NCI-H2227 (cell line): ENCODE measurements at regions not wholly inside any gene's neighbourhood (a gene's known extent, or its start where the extent isn't known, plus 50 kb on each side); places are given as distances from the start of the nearest gene placed in this dataset.
"Not testable (repeated sequence)": the region's sequence is repeated elsewhere in the genome, so short reads cannot be mapped to it uniquely, and the experiment has no call there.

ENCODE experiments used
- DNase-seq: peaks from one replicate; lab custom pipeline; 2025; ENCODE audit not compliant: unreplicated experiment; lab: John Stamatoyannopoulos, UW

DNA sequence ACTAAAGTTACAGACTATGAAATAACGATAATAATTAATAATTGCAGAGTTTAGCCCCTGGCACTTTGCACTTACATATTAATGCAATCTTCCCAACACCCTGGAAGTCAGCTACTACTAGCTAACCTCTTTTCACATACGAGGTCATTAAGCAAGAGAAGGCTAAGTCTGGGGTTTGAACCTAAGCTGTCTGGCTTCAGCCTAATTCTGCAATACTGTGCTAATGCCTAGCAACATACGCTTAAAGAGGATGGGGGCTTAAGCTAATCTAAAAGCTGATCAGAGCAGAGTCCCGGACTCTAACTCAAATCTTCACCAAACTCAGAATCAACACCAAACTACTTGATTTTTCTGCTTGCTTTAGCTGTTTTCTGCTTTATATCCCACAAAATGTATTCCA lies 168.7 kb upstream of the GNAI1 start:
- no peak for DNase-seq

DNA sequence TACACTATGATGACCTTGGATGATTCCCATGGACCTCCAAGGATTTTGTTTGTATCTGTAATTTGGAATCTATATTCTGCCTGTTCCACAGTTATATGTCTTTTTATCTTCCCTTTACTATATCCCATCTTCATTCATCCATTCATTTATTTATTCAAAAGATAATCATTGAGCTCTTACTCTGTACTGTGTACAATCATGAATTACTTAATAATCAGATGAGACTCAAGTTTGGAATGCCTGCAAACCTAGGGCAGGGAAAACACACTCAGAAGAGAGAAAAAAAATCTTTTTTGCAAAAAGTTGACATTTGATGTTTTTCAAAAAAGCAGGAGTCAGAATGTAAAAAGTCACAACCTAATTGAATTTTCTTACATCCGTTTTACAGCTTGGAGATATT lies 170.2 kb upstream of the GNAI1 start:
- DNase-seq = no peak

DNA sequence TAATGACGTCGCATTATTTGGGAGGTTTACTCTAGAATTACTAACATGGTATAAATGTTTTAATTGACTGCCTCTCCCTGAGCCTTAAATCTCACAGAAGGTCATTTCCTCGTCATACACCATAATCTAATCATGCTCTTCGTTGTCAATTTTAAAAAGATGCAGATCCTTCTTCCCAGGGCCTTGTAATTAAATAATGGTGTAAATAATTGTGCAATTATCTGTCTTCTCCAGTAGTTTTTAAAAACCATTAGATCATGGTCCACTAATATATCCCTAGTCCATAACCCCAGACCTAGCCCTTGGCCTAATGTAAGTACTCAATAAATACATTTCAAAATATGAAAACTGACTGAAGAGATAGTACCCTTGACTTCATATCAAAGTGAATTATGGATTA lies 181.5 kb upstream of the GNAI1 start:
- no peak for DNase-seq

DNA sequence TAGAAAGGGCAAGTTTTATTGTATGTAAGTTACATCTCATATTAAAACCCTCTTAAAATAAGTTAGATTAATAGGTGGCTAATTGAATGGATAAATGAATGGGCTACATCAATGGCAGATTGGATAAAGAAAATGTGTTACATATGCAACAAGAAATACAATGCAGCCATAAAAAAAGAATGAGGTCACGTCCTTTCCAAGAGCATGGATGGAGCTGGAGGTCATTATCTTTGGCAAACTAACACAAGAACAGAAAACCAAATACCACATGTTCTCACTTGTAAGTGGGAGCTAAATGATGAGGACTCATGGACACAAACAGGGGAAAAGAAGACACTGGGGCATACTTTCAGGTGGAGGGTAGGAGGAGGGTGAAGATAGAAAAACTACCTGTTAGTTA lies 182.2 kb upstream of the GNAI1 start:
- no peak for DNase-seq

DNA sequence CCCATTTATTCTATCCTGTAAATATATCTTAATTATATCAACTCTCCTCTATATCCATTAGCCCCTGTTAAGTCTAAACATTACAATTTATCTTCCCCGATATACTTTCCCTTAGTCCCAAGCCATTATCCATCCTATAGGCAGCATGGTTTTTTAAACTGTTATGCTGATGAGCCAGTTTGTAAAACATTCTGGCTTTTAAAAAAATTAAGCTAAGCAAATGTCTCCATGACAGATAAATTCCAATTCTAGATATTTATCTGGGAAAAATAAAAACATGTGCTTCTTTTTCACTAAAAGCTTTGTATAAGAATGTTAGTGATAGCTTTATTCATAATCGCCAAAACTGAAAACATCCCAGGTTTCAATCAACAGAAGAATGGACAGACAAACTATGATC lies 183.2 kb upstream of the GNAI1 start:
- DNase-seq = no peak

DNA sequence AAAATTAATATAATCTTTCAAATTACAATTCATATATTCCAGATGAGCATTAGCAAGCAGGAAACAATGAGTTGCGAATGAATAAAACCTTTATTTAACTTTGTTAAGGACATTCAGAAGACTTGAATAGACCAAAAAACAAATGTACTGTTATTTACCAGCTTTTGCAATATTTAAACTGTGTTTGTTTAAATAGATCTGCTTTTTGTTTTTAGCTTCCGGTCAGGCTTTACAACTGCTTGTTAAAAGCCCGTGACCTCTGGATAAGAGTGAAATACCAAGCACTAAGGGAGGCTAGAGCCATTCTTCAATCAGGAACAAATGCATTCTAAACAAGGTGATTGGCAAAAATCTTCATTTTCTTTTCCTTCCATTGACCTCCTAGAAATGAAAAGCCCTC lies 184.9 kb upstream of the GNAI1 start:
- DNase-seq = no peak

DNA sequence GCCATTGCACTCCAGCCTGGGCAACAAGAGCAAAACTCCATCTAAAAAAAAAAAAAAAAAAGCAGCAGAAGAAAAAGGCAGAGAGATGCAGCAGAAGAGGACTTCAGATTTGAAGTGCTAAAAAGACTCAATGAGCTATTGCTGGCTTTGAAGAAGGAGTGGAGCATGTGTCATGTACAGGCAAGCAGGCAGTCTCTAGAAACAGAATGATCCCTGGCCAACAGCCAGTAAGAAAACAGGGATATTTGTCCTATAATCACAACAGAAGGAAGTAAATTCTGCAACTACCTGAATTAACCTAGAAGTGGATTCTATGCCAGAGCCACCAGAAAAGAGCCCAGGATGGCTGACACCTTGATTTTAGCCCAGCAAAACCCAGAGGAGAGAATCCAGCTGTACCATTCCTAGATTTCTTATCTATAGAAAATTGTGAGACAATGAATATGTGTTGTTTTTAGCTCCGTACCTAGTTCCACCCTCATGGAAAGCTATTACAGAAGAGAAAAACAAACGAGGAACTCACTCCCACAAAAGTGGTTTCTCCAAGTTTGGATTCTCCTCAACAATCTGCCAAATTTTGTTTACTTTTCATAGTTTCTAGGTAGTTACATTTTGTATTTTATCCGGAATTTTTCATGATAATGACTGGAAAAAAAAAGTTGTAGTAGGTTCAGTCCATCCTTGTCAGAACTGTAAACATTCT lies 198.2 kb upstream of the GNAI1 start:
- no peak for DNase-seq

DNA sequence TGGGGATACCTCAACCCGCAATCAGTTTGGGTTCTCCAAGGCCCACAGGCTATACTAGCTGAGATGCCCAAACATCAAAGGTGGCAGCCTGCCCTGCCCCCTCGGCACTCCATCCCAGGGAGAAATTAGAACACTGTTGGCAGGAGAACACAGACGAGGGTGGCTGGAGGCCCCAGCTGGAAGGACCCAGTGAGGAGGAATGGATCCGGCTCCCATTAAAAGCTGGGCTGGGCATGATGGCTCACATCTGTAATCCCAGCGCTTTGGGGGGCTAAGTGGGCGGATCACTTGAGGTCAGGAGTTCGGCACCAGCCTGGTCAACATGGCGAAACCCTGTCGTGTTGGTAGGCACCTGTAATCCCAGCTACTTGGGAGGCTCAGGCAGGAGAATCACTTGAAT lies 199.9 kb upstream of the GNAI1 start:
- no peak for DNase-seq

DNA sequence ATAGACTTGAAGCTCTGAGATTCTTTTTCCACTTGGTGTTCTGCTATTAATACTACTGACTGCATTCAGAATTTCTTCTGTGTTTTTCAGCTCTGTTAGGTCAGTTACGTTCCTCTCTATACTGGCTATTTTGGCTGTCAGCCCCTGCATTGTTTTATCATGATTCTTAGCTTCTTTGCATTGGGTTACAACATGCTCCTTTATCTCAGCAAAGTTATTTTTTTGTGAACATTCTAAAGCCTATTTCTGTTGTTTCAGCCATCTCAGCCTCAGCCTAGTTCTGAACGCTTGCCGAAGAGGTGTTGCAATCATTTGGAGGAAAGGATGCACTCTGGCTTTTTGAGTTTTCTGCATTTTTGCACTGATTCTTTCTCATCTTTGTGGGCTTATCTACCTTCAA lies 201.5 kb upstream of the GNAI1 start:
- DNase-seq = no peak

DNA sequence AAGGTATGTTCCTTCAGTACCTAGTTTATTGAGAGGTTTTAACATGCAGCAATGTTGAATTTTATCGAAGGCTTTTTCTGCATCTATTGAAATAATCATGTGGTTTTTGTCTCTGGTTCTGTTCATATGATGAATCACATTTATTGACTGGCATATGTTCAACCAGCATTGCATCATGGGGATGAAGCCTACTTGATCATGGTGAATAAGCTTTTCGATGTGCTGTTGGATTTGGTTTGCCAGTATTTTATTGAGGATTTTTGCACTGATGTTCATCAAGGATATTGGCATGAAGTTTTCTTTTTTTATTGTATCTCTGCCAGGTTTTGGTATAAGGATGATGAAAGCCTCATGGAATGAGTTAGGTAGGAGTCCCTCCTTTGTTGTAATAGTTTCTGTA lies 204.0 kb upstream of the GNAI1 start:
- DNase-seq = no peak

DNA sequence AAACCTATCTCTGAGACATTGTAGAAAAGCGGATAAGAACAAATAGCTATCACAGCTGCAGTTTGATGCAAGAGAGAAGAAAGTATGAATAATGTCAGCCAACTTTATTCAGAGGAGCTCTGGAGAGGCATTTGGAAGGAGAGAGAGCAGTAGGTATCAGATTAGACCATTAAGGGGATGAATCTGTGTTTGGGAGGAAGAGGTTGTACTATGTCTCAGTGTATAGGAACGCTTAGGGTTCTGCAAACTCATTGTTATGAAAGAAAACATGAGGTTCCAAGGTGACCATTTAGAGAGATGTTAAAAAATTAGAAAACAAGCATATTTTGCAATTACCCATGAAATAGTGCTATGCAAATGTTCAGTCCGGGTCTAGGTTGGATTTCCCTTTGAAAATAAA lies 207.5 kb upstream of the GNAI1 start:
- DNase-seq = no peak

DNA sequence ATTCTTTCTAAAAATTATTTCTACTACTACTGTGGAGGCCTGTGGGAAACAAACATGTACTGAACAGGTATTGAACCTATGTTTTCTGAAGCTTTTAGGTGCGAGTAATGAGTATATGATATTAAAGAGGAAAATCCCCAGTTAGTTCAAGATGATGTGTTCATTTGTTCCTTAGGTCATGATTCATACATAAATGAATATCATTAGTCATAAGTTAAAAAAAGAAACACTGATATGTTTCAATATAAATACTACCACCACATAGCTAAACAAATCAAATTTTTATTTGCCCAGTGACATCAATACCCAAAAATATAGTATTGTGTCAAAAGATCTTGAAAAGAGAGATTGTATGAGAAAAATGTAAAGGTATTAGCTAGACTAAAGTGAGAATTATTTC lies 210.7 kb upstream of the GNAI1 start:
- no peak for DNase-seq

DNA sequence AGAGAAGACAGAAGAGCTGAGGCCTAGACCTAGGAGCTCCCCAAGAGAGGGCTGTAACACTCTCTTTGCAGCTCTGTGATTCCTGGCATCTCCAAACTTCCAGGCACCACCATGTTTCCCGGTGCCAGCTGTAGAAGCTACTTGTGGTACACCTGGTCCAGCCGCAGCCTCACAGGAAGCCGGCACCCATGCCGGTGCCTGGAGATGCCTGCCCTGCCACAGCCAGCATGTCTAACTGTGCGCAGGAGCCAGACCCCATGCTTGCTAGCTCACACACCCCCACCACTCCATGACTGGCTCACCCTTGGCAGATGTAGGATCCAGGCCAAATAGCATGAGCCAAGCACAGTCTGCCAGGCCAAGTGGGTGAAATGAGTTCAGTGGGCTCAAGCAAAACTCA lies 211.7 kb upstream of the GNAI1 start:
- no peak for DNase-seq

DNA sequence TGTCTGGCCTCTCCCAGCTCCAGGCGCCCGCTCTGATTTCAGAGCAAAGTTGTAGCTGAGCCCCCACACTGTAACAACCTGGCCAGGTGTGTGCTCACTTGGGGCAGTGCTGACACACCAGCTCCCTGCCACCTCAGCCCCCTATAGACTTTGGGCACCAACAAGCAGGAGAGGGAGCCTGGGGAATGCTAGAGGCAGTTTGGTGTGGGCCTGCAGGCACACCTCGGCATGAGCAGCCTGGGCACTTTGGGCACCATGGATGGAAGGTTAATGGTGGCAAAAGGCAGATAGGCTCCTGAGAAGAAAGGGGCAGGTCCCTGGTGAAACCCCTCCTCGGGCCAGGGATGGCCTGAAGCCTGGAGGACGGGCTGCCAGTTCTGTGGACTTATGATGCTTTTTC lies 212.7 kb upstream of the GNAI1 start:
- DNase-seq = no peak

DNA sequence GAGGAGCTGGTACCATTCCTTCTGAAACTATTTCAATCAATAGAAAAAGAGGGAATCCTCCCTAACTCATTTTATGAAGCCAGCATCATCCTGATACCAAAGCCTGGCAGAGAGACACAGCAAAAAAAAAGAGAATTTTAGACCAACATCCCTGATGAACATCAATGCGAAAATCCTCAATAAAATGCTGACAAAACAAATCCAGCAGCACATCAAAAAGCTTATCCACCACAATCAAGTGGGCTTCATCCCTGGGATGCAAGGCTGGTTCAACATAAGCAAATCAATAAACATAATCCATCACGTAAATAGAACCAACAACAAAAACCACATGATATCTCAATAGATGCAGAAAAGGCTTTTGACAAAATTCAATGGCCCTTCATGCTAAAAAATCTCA lies 216.0 kb upstream of the GNAI1 start:
- DNase-seq = not testable (repeated sequence)

DNA sequence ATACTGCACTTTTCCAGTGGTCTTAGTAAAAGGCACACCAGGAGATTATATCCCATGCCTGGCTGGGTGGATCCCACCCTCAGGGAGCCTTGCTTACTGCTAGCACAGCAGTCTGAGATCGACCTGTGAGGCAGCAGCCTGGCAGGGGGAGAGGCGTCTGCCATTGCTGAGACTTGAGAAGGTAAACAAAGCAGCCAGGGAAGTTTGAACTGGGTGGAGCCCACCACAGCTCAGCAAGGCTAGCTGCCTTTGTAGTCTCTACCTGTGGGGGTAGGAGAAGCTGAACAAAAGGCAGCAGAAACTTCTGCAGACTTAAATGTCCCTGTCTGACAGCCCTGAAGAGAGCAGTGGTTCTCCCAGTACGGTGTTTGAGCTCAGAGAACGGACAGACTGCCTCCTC lies 219.3 kb upstream of the GNAI1 start:
- DNase-seq = not testable (repeated sequence)

DNA sequence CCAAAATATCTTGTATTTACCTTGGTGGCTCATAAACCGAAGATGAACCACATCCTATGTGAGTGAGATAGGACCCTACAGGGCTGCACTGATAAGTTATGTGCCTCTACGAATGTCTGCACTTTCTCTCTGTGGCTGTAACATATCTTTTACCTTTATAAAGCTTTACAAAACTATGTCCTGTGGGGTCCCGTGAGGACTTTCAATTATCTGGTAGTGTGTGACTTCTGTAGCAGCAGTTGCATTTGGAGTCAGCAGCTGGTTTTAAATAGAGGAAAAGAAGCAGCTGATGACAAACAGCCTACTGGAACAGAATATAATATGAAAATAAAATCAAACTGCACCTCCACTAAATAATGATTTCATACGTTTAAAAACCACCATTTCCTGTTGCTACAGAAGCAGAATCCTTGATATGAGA lies 222.4 kb upstream of the GNAI1 start:
- no peak for DNase-seq

DNA sequence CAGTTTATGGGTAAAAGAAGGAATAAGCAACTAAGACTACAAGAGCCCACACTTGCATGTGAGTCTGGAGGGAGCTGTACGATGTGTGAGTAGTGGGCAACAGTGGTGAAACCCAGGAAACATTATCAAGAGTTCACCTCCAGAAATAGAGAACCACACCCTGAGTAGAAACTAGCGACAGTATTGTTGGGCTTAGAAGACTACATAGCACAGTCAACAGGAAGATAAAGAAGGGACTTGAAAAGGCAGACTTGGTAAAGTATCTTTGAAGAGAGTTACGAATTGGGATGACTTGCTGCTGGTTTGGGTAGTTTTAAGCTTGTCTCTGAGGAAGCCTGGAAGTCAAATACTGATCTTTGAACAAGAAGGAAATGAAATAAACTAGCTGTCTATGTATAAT lies 223.2 kb upstream of the GNAI1 start:
- DNase-seq = no peak

DNA sequence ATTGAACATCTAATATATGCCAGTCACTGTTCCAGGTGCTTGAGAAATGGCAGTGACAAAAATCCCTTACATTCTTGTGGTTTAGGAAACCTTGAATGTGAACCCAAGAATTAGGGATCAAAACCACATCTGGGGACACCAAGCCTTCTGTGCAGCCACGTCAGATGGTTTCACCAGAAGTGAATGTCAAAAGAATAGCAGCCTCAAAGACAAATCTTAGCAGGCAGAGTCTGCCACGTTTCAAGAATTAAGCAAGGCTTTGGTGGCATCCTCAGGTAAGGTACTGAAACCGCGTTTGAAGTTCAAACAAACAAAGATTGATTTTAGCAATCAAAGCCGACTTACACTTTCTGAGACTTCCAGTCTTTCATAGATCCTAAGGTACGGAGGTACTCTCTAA lies 225.5 kb upstream of the GNAI1 start:
- DNase-seq = no peak

DNA sequence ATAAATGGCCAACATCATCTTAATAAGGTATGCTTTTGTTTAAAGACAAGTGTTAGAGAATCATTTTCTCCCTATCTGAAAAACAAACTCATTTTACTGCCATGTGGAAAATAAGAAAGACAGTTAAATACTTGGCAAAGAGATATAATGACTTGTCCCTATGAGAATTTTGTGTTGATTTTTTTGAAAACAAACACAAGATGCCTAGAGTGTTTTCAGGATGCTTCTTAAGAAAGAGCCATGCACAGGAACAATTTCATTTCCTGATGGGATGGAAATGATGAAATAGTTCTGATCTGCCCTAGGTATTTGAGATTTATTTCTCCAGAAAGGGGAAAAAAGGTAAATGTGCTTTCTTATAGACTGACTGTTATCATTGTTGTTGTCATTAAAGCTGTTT lies 237.5 kb upstream of the GNAI1 start:
- no peak for DNase-seq

DNA sequence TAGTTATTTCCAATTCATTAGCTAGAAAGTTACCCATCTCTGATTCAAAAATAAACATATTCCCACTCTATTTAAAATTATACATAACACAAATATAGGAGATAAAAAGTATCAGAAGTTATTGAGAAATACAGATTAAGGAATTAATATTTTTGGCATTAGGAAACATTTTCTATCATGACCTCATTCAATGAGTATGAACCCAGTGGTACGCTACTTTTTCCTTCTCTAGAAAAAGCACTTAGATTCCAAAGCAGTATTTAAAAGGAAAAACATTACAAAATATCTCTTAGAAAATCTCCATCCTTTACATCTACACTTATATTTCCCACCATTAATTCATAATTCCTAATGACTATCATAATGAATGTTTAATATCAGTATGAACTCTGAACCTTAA lies 240.6 kb upstream of the GNAI1 start:
- no peak for DNase-seq

DNA sequence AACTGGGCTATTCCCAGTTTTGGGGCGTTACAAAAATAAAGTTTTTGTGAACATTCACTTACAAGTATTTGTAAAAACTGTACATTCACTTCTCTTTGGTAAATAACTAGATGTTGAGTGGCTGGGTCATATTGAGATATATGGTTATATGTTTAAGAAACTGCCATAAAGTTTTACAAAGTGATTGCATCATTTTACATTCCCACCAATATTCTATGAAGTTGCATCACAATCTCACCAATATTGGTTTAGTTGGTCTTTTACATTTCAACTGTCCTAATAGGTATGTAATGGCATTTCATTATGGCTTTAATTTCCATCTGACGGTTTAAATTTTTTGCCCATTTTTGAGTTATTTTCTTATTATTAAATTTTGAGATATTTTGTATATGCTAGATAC lies 251.7 kb upstream of the GNAI1 start:
- no peak for DNase-seq

DNA sequence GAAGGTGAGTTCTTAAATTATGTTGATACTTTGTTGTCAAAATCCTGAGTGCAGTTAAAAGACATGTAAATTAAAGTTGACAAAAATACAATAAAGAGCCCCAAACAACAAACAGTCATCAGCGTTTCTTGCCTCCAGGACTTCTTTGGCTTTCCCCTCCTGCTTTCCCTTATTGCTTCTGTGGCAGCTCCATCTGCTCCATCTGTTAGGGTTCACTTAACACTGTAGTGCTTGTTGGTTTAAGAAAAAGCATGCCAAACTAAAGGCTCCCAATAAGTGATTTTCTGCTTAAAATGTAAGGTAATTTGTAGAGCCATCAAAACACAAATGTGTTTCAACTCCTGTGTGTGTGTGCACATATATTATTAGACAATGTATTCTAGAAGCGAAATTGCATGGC lies 254.3 kb upstream of the GNAI1 start:
- DNase-seq = peak; percentile 65
